GM12874 (cell line): ENCODE measurements at regions not wholly inside any gene's neighbourhood (a gene's known extent, or its start where the extent isn't known, plus 50 kb on each side); places are given as distances from the start of the nearest gene placed in this dataset.

Experiments
- TF ChIP-seq, protein P1 (sequence below): IDR thresholded peaks from 2 replicates; pipeline ENCODE4 v1.5.1; 2011; ENCODE audit warnings: low read depth, mild to moderate bottlenecking, control low read depth, low read length, moderate library complexity; ENCODE audit not compliant: insufficient read depth

DNA sequence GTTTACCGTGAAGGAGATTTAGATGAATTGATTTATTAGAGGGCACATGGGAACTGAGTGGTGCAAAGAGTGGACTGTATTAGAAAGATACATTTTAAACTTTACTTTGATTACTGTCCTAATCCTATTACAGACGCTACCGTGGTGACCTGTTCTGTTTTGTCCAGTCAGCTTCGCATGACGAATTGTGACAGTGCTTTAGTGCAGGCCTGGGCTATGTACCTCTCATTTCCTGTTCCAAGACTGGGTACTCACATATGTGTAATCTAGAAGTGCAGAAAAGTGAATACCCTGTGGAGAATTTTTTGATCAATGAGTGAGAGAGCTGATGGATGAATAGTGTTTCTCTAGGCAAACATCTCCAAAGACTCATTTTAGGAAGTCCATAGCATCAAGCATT, 385.9 kb downstream of the ANXA1 start:
- TF ChIP-seq, protein P1, sequence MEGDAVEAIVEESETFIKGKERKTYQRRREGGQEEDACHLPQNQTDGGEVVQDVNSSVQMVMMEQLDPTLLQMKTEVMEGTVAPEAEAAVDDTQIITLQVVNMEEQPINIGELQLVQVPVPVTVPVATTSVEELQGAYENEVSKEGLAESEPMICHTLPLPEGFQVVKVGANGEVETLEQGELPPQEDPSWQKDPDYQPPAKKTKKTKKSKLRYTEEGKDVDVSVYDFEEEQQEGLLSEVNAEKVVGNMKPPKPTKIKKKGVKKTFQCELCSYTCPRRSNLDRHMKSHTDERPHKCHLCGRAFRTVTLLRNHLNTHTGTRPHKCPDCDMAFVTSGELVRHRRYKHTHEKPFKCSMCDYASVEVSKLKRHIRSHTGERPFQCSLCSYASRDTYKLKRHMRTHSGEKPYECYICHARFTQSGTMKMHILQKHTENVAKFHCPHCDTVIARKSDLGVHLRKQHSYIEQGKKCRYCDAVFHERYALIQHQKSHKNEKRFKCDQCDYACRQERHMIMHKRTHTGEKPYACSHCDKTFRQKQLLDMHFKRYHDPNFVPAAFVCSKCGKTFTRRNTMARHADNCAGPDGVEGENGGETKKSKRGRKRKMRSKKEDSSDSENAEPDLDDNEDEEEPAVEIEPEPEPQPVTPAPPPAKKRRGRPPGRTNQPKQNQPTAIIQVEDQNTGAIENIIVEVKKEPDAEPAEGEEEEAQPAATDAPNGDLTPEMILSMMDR, result no peak

DNA sequence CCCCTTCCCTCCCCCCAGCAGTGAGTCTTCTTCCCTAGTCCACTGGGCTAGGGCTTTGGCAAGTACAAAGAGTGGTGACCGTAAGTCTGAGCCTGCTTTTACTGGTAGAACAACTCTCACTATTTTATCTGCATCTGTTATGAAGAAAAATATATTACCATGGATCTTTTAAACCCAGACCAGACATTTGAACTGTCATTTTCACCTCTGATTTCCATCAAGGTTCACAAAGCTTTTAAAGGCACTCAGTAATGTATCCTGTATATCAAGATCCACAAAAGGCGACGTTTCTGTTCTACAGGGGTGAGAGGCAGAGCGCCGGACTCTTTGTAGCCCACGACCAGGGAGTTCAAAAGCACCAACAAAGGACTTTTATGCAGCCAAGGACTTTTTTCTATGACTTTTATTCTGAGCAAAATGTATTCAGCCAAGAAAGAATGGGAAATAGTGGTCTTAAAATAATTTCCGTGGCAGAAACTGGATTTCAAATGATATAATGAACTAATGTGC, 388.3 kb downstream of the ANXA1 start:
- TF ChIP-seq, protein P1, result no peak

DNA sequence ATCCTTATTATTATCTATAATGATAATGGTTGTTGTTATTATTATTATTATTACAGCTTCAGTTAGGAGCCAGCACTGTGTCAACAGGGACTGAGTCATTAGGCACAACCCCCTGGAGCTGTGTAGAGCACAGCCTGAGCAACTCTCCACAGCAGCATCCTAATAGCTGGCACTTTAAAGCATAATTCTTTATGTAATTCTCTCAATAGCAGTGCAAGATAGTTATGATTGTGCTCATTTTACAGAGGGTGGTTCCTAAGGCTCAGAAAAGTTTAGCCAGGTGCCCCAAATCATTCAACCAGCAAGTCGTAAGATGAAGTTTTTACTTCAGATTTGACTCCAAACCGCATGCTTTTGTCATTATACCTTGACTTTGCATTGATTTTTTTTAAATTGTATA, 390.3 kb downstream of the ANXA1 start:
- TF ChIP-seq, protein P1, result no peak

DNA sequence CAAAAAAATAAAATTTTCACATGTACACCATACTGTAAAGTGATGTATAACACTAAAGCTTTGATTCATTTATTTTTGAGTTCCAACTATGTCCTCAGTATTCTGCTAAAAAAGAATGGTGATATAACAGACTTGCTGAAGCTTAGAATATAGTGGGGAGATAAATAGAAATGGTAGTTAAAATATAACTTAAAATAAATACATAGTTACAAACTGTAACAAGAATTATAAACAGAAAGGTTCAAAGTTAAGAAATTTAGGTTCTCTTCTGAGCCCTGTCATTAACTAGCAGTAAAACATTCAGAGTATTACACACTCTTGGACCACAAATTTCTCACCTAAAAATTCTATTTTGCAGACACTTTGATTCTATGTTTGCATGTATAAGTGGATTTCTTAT, 392.1 kb downstream of the ANXA1 start:
- TF ChIP-seq, protein P1, result no peak

DNA sequence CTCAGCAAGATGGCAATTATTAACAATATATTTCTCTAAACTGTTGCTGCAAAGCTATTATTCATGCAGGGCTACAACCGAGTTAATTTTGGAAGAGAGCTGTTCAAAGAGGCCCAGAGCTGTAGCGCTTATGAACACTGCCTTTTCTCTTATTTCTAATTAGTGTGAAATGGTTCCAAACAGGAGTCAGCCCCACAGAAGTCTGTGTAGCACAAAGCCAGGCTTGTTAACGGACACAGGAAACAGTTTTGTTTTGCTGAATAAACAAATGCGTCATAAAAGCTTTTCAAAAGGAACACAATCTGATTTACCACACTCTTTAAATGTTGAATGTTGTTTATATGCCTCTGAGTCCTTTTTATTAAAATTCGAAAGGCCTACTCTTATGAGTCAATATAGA, 396.5 kb downstream of the ANXA1 start:
- TF ChIP-seq, protein P1, result no peak

DNA sequence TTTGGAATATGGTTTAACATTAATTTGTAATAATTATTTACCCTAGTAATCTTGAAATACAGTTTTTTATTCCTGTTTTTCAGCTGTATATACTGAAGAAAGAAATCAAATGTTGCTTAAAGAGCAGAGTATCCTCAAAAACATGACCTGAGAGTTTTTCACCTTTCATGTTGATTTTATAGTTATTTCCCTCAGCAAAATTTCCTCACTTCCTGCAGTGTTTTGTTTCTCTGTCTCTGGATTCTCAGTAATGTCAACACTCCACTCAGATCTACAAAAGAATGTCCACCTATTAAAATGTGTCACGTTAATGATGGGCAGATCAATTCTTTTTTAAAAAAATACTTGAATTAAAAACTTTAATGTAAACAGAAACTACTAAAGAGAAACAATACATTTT, 398.3 kb downstream of the ANXA1 start:
- TF ChIP-seq, protein P1, result no peak

DNA sequence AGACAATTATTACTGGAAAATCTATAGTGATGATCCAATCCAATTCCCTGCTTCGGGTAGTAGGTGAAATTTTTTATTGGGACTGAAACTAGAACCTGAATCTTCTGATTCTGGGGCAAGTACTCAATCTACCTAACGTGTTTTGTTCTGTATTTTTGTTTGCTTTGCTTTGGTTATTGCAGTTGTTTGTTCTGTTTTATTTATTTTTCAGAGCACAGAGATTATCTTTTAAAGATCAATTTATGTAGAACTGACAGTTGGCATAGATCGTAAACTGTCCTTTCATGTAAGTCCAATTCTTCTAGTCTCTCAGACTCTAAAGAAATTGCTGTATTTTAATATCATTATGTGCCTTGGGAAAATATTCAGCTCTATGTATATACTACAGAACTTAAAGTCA, 401.6 kb downstream of the ANXA1 start:
- TF ChIP-seq, protein P1, result no peak

DNA sequence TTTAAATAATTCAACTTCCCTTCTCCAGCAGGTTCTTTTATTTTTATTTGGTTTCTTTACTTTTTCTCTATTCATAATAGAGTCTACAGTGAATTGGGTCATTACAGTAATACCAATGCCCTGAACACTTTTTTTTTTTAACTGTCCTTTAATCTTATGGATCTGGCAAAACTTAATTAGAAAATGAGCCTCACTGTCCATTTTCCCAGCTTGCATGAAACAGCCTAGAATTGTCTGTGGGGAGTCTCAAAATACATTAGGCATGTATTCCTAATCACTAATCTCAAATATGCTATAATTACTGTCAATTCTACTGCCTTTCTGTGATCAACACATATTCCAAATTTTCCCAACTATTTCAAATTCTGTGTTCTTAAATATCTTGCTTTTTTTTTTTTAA, 406.8 kb downstream of the ANXA1 start:
- TF ChIP-seq, protein P1, result no peak
